Rectal smooth muscle tissue (tissue), 1 donor: ENCODE measurements at regions not wholly inside any gene's neighbourhood (a gene's known extent, or its start where the extent isn't known, plus 50 kb on each side); places are given as distances from the start of the nearest gene placed in this dataset.
A peak's percentile ranks its signal among the peaks of the same experiment; 100 is the strongest.
"Not testable (repeated sequence)": the region's sequence is repeated elsewhere in the genome, so short reads cannot be mapped to it uniquely, and the experiment has no call there.

Experiments
- H3K27ac ChIP-seq: one replicate; pipeline ENCODE4 v1.7.0; 2013; ENCODE audit warnings: low read depth, low read length, inconsistent platforms
- H3K27me3 ChIP-seq: one replicate; pipeline ENCODE4 v1.7.0; 2013; ENCODE audit warnings: low read length; ENCODE audit not compliant: control insufficient read depth, insufficient read depth
- H3K36me3 ChIP-seq: one replicate; pipeline ENCODE4 v1.7.0; 2013; ENCODE audit warnings: low read length; ENCODE audit not compliant: control insufficient read depth, insufficient read depth
- H3K4me1 ChIP-seq: one replicate; pipeline ENCODE4 v1.7.0; 2013; ENCODE audit warnings: low read length; ENCODE audit not compliant: control insufficient read depth, insufficient read depth
- H3K4me3 ChIP-seq: one replicate; pipeline ENCODE4 v1.7.0; 2013; ENCODE audit warnings: low read length
- H3K9ac ChIP-seq: one replicate; pipeline ENCODE4 v1.7.0; 2013; ENCODE audit warnings: low read length

- H3K27me3 ChIP-seq, H3K9ac ChIP-seq: not testable (repeated sequence)
These were observed 61.6 kb upstream of the IKBKE start for GRCh38 chr1:206408371-206409288.

GRCh38 chr1:206411321-206411720 is 59.0 kb upstream of the IKBKE start:
- Histone ChIP-seq H3K9ac (no peak overlapping the region), H3K4me1 (peaks cover 14% of the 10 kb centered on the region), H3K27ac (no peak overlapping the region), H3K36me3 (no peaks in the 10 kb centered on the region), H3K4me3 (no peak overlapping the region), H3K27me3 (no peaks in the 10 kb centered on the region)

More at GRCh38 chr1:206408371-206409288, 61.6 kb upstream of the IKBKE start:
- not testable (repeated sequence) for H3K4me1 ChIP-seq, H3K27ac ChIP-seq, H3K4me3 ChIP-seq, H3K36me3 ChIP-seq

DNA sequence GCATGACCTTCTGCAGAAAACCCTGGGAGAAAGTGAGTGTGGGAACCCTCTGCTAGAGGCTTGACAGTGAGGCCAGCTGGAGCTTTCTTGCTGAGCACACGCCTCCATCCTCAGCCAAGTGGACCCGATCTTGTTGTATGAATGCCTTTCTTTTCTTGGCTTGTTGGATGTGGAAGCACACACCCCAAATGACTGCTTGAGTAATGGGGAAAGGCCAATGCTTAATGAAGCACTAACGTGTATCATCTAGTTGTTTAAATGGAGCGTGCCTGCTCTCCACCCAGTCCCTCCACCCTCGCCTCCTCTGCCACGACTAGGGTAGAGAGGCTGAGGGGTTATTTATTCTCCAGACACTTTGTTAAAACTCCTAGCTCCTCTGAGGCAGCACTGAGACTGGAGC is 54.3 kb upstream of the IKBKE start:
- Histone ChIP-seq H3K27ac (peak overlapping the region; percentile 4), H3K9ac (no peak overlapping the region), H3K4me3 (peak overlapping the region; percentile 9), H3K36me3 (no peaks in the 10 kb centered on the region), H3K27me3 (no peaks in the 10 kb centered on the region), H3K4me1 (peaks cover 19% of the 10 kb centered on the region)

- Histone ChIP-seq H3K36me3 (no peaks in the 10 kb centered on the region), H3K27me3 (no peaks in the 10 kb centered on the region), H3K27ac (no peak overlapping the region), H3K9ac (no peak overlapping the region), H3K4me3 (no peak overlapping the region), H3K4me1 (peaks cover 19% of the 10 kb centered on the region)
These were observed 52.3 kb upstream of the IKBKE start for GRCh38 chr1:206417774-206418614.

- Histone ChIP-seq H3K4me1 (peaks cover 19% of the 10 kb centered on the region), H3K27ac (no peak overlapping the region), H3K9ac (no peak overlapping the region), H3K4me3 (no peak overlapping the region), H3K36me3 (no peaks in the 10 kb centered on the region), H3K27me3 (no peaks in the 10 kb centered on the region)
These were observed 51.0 kb upstream of the IKBKE start for GRCh38 chr1:206419250-206419649.

DNA sequence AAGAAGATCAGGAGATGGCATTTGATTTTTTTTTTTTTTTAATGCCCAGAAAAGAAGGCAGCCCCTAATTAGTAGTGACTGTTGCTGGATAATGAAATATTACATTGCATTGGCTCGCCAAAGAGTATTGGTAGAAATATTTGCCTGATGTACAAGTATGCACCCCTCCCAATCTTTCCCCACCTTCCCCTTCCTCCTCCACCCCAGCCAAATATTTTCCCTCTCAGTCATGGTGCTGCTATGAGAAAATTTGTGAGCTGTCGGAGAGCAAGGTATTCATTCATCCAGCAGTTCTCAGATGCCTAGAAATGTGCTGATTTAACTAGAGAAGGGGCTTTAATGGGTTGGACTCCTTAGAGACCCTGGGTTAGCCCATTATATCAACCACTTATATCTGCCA is 50.5 kb upstream of the IKBKE start:
- peaks cover 19% of the 10 kb centered on the region for H3K4me1 ChIP-seq
- no peaks in the 10 kb centered on the region for H3K36me3 ChIP-seq
- H3K27me3 ChIP-seq = no peaks in the 10 kb centered on the region
- no peak overlapping the region for H3K9ac ChIP-seq
- H3K27ac ChIP-seq = no peak overlapping the region
- H3K4me3 ChIP-seq = no peak overlapping the region

DNA sequence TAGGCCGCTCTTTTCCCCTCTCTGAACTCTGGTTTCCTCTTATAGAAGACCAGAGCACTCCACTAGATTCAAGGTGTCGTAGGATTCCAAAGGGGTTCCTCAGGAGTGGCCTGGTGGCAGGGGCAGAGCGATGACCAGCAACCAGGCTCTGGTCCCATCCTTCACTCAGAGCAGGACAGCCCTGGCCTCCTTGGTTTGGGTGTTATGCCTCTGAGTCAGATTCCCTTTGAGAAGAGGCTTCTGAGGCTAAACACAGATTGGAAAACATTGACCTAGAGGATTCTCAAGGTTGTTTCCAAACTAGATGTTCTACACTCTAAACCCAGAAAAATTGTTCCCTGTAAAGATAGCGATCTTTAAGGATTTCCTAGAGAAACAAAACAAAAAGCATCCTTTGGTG is 49.8 kb upstream of the IKBKE start:
- Histone ChIP-seq H3K36me3 (no peaks in the 10 kb centered on the region), H3K27ac (no peak overlapping the region), H3K4me1 (peaks cover 12% of the 10 kb centered on the region), H3K9ac (no peak overlapping the region), H3K27me3 (no peaks in the 10 kb centered on the region), H3K4me3 (no peak overlapping the region)
